ENCODE measurements at regions not wholly inside any gene's neighbourhood (a gene's known extent, or its start where the extent isn't known, plus 50 kb on each side); places are given as distances from the start of the nearest gene placed in this dataset.

GRCh38 chr14:59013672-59014298 lies 174.7 kb upstream of the DAAM1 start:
- TF ChIP-seq CTCF (IDR thresholded peaks at IDR 0.05) = no peak
- TF ChIP-seq EZH2 (IDR thresholded peaks at IDR 0.05; ENCODE audit: borderline replicate concordance, insufficient read depth, low read depth, low read length, poor library complexity, severe bottlenecking) = no peak

All from B cell (primary cell).